ENCODE measurements at regions not wholly inside any gene's neighbourhood (a gene's known extent, or its start where the extent isn't known, plus 50 kb on each side); places are given as distances from the start of the nearest gene placed in this dataset.

DNA sequence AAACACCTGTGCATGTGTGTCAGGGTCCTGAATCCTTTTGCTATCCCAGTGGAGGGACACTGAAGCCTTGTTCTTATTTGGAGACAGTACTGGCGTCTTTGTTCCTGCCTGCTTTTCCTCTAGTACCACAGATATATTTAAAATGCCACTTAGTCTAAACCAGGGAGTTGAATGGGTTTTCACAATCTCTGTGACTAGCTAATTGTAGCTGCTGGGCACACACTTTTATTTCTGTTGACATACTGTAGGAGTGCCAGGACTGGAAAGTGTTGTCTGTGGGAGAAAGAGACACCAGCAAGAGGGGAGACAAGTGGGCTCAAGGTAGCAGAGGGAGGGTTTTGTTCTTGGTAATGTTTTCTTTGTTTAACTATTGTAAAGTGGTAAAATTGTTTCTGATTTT is 174.0 kb upstream of the SV2C start:
- TF ChIP-seq CTCF (IDR thresholded peaks at IDR 0.05) (no peak), POLR2A (IDR thresholded peaks at IDR 0.05) (no peak)
